ENCODE measurements at regions not wholly inside any gene's neighbourhood (a gene's known extent, or its start where the extent isn't known, plus 50 kb on each side); places are given as distances from the start of the nearest gene placed in this dataset.

GRCh38 chr2:144253743-144254142 is 266.2 kb downstream of the ZEB2 start:
- TF ChIP-seq, protein P1, sequence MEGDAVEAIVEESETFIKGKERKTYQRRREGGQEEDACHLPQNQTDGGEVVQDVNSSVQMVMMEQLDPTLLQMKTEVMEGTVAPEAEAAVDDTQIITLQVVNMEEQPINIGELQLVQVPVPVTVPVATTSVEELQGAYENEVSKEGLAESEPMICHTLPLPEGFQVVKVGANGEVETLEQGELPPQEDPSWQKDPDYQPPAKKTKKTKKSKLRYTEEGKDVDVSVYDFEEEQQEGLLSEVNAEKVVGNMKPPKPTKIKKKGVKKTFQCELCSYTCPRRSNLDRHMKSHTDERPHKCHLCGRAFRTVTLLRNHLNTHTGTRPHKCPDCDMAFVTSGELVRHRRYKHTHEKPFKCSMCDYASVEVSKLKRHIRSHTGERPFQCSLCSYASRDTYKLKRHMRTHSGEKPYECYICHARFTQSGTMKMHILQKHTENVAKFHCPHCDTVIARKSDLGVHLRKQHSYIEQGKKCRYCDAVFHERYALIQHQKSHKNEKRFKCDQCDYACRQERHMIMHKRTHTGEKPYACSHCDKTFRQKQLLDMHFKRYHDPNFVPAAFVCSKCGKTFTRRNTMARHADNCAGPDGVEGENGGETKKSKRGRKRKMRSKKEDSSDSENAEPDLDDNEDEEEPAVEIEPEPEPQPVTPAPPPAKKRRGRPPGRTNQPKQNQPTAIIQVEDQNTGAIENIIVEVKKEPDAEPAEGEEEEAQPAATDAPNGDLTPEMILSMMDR (IDR thresholded peaks at IDR 0.05; ENCODE audit: low read depth, low read length), result no peak
- TF ChIP-seq POLR2A (IDR thresholded peaks at IDR 0.05; ENCODE audit: extremely low read depth, insufficient read length), result no peak
